Heart right ventricle (tissue), 16 donors: ENCODE measurements at regions not wholly inside any gene's neighbourhood (a gene's known extent, or its start where the extent isn't known, plus 50 kb on each side); places are given as distances from the start of the nearest gene placed in this dataset.

Source experiments
- ATAC-seq, 8 donors: fragments of 200-7000 bp; cut with Tn5 transposase; one replicate each; pipeline ENCODE4 v1.9.1; 2020; ENCODE audit warnings: mild to moderate bottlenecking in 8 of 8, moderate library complexity in 8 of 8, moderate number of reproducible peaks in 1 of 8
- DNase-seq, 2 donors: peaks; one replicate each; pipeline ENCODE4 v3.0.0-alpha.2; 2020
- H3K27ac ChIP-seq, 10 donors: fragments of 200-600 bp; sonication (generic) in 2 of 10; one replicate each; pipeline versions ENCODE4 v1.5.0 to v1.8.0; 2020 to 2022; ENCODE audit warnings: mild to moderate bottlenecking in 3 of 10
- H3K27me3 ChIP-seq, 7 donors: fragments of 200-600 bp; one replicate each; pipeline ENCODE4 v1.8.0; 2021 to 2022; ENCODE audit warnings: mild to moderate bottlenecking in 2 of 7
- H3K36me3 ChIP-seq, 9 donors: fragments of 200-600 bp; sonication (generic) in 1 of 9; one replicate each; pipeline versions ENCODE4 v1.5.0 to v1.8.0; 2020 to 2022; ENCODE audit warnings: mild to moderate bottlenecking in 2 of 9
- H3K4me1 ChIP-seq, 9 donors: fragments of 200-600 bp; sonication (generic) in 1 of 9; one replicate each; pipeline versions ENCODE4 v1.5.0 to v1.8.0; 2020 to 2022; ENCODE audit warnings: mild to moderate bottlenecking in 4 of 9
- H3K4me3 ChIP-seq, 10 donors: fragments of 200-600 bp; sonication (generic) in 2 of 10; one replicate each; pipeline versions ENCODE4 v1.5.0 to v1.8.0; 2020 to 2022; ENCODE audit warnings: mild to moderate bottlenecking in 7 of 10, moderate library complexity in 2 of 10
- H3K9me3 ChIP-seq, 11 donors: fragments of 200-600 bp in 10 of 11; sonication (generic) in 2 of 11; one replicate each; pipeline versions ENCODE4 v1.5.0 to v1.8.0; 2013 to 2022; ENCODE audit warnings: mild to moderate bottlenecking in 2 of 11, control low read depth in 1 of 11, moderate library complexity in 1 of 11
- CTCF ChIP-seq, 9 donors: fragments of 200-600 bp; sonication (generic) in 2 of 9; IDR thresholded peaks; one replicate each; pipeline versions ENCODE4 v1.5.0 to v1.8.0; 2021 to 2022; ENCODE audit warnings: antibody characterized with exemption in 9 of 9, mild to moderate bottlenecking in 5 of 9, moderate library complexity in 1 of 9
- WGBS, 2 donors: extraction: QIAGEN DNeasy Blood & Tissue Kit; methylation state at CpG; one replicate each; pipeline ENCODE4 v1.1.7; 2013; ENCODE audit warnings: inconsistent platforms in 1 of 2; 5-methylcytosine and 5-hydroxymethylcytosine counted together
- intact Hi-C, 10 donors: fragments of 100-400 bp; cut with DNase I; formaldehyde crosslinking; loops; one replicate each; pipeline versions ENCODE4 v1.11.1 to v1.14.2; 2022
- donor health status: Arrhythmogenic right ventricular cardiomyopathy.
- donor health status: ischemic (EF 13 %, LVEDD 7.1; RV severe dilation, severe dysfunction).
- donor health status: healthy with polysubstance abuse.
- donor health status: DM: no; HTN: yes; CAD: no.
- donor health status: DM: no; HTN: no; CAD: no.
- donor health status: ischemic (EF 25% LVEDD 6.9; RV normal size, moderate dysfunction).
- donor health status: ischemic (EF 25% LVEDD 5.7; RV mildly dilated, moderate dysfunction).
- donor health status: healthy.
- donor health status: DM: yes; HTN: yes; CAD: no.
- donor health status: Ischemic cardiomyopathy.
- donor health status: ischemic (EF 35%, LVEDD 5.7; RV mildly dilated, moderate dysfunction).
- donor health status: nonischemic (EF 11% LVEDD 7.7; RV severe dilation, severe dysfunction).
- donor health status: DM: yes; HTN: yes; CAD: no.
- donor health status: PGD.
- donor health status: ischemic (EF 29% LVEDD 5.4; RV normal size, mild dysfunction).
- donor health status: nonischemic (EF 23%, LVEDD 6.1; RV moderate dilation, normal function).

DNA sequence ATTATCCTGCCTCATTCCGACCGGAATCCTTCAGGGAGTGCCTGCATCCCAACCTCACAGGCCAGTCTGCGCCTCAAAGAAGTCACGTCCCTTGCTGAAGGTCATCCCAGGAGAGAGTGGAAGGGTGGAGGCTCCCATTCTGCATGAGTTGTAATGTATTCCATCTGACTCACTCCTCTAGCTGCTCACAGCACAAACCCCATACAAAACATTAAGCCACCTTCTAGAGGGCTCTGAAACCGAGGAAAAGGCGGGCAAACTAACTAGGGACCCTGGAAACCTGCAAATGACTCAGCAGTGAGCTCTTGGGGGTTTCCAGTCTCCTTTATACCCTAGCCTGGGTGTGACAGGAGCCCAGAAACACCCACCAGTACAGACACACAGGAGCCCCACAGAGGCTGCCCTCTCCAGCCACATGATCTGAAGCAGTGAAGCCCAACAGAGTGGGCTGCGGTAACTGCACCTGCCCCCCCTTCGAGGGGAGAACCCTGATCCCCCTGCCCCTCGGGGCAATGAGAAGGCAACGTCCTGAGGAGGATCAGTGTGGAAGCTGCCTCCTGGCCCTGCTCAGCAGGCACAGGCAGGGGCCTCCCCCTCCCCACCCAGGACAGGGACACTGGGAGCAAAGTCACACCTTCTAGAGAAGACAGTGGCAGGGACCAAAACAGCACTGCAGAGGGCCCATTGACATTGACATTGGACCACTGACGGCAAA is 69.3 kb upstream of the SNTG2 start:
- no peak for TF ChIP-seq CTCF (IDR thresholded peaks at IDR 0.05)
- ATAC-seq (no peak), DNase-seq (no peak)
- Histone ChIP-seq H3K27ac (no peak overlapping the region), H3K4me1 (peaks cover 0 to 10% (median 0%) of the 10 kb centered on the region in 9 donors), H3K36me3 (no peaks in the 10 kb centered on the region), H3K4me3 (no peak overlapping the region), H3K27me3 (peaks cover 0 to 54% (median 41%) of the 10 kb centered on the region in 7 donors), H3K9me3 (no peaks in the 10 kb centered on the region)
- 64 to 71% methylated on average over 11 of the region's 11 CpGs for WGBS, 2 donors
- intact Hi-C loops, result no loop called here

- Histone ChIP-seq H3K36me3 (no peaks in the 10 kb centered on the region), H3K27me3 (peaks cover 0 to 53% (median 43%) of the 10 kb centered on the region in 7 donors), H3K9me3 (no peaks in the 10 kb centered on the region), H3K27ac (no peak overlapping the region), H3K4me1 (peaks cover 0 to 10% (median 0%) of the 10 kb centered on the region in 9 donors), H3K4me3 (no peak overlapping the region)
- DNase-seq, result no peak
- intact Hi-C loops, result no loop called here
- TF ChIP-seq CTCF (IDR thresholded peaks at IDR 0.05), result no peak
- WGBS, 2 donors, result 84 to 87% methylated on average over 29 of the region's 29 CpGs
- ATAC-seq, result no peak
Observed at GRCh38 chr2:880201-880970, 70.3 kb upstream of the SNTG2 start.

- H3K4me3 ChIP-seq, result no peak overlapping the region
- no peak for ATAC-seq
- no peaks in the 10 kb centered on the region for H3K36me3 ChIP-seq
- H3K27me3 ChIP-seq, result peaks cover 0 to 46% (median 39%) of the 10 kb centered on the region in 7 donors
- no peaks in the 10 kb centered on the region for H3K9me3 ChIP-seq
- no peak for DNase-seq
- H3K4me1 ChIP-seq, result peaks cover 0 to 10% (median 0%) of the 10 kb centered on the region in 9 donors
- WGBS, 2 donors, result 90 to 94% methylated on average over 16 of the region's 16 CpGs
- H3K27ac ChIP-seq, result no peak overlapping the region
- intact Hi-C loops, result no loop called here
- TF ChIP-seq CTCF (IDR thresholded peaks at IDR 0.05), result no peak
Observed at GRCh38 chr2:879540-879939, 71.1 kb upstream of the SNTG2 start.

GRCh38 chr2:878245-878930 is 72.3 kb upstream of the SNTG2 start:
- H3K9me3 ChIP-seq, result no peaks in the 10 kb centered on the region
- peaks cover 0 to 49% (median 29%) of the 10 kb centered on the region in 7 donors for H3K27me3 ChIP-seq
- H3K36me3 ChIP-seq, result no peaks in the 10 kb centered on the region
- 89 to 90% methylated on average over 11 of the region's 11 CpGs for WGBS, 2 donors
- H3K4me1 ChIP-seq, result no peaks in the 10 kb centered on the region
- DNase-seq (no peak), ATAC-seq (no peak)
- TF ChIP-seq CTCF (IDR thresholded peaks at IDR 0.05), result no peak
- no peak overlapping the region for H3K4me3 ChIP-seq
- intact Hi-C loops, result no loop called here
- no peak overlapping the region for H3K27ac ChIP-seq
